Skin epidermis (tissue), 12 donors: ENCODE measurements at regions not wholly inside any gene's neighbourhood (a gene's known extent, or its start where the extent isn't known, plus 50 kb on each side); places are given as distances from the start of the nearest gene placed in this dataset.

ENCODE experiments used
- H3K27ac ChIP-seq, 21 experiments: fragments of 200-600 bp; sonication (generic) in 11 of 21; one replicate each; pipeline ENCODE4 v1.5.0; 2020; ENCODE audit warnings: mild to moderate bottlenecking in 3 of 21, inconsistent platforms in 2 of 21, moderate library complexity in 2 of 21
- H3K4me3 ChIP-seq, 7 experiments: fragments of 200-600 bp; sonication (generic) in 2 of 7; one replicate each; pipeline ENCODE4 v1.5.0; 2020; ENCODE audit warnings: inconsistent platforms in 2 of 7, mild to moderate bottlenecking in 2 of 7, moderate library complexity in 1 of 7

DNA sequence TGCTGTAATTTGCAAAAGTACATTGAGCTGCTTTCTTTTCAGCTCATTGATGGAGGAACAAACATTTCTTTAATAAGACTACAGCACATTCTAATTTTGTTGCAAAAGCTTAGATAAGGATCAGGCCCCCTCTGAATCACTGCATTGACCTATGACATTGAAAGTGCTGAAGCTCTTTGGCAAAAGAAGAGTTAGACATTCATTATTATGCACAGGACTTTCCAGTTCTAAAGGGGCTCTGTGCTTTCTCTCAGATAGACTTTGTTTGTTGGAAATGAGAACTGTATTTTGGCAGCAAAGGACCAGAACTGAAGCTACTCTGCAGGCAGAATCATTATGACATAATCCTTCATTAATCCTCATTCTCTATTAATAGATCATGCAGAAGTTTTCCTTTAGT lies 252.9 kb upstream of the SOX2 start:
- no peak overlapping the region for H3K27ac ChIP-seq
- no peak overlapping the region for H3K4me3 ChIP-seq

DNA sequence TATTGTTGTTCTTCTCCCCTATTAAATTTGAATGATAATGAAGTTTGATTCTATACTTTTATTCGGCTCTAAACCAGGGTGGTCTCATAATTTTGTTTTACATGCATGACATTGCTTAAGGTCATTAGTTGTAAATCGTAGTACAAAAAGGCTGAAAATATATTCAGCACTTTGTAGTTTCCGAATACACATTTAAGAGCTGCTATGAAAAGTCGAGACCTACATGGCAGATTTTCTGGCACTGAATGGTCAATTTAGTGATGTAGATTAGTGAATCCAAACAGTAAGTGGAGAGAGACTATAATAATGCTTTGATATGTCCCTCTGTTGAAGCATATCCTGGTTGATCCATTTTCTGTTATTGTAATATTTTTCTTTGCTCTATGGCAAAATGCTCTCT lies 254.0 kb upstream of the SOX2 start:
- no peak overlapping the region for H3K4me3 ChIP-seq
- H3K27ac ChIP-seq: no peak overlapping the region

DNA sequence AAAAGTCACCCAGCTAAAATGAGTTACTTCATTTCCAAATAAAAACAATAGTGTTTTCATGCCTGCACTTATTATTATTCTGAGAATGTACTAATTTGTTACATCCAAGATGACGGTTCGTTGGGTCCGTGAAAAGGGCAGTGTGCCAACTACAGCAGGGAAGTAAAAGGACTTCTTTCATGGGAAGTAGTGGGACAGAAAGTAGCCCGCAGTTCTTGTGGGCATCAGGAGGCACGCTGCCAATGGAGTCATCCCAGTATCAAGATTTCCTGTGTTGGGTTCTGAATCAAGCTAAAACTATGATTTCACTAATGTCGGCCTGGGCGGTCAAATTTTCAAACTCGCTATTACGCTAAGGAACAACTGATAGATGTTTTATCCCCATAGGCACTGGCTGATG lies 254.5 kb upstream of the SOX2 start:
- H3K4me3 ChIP-seq: no peak overlapping the region
- H3K27ac ChIP-seq: no peak overlapping the region

DNA sequence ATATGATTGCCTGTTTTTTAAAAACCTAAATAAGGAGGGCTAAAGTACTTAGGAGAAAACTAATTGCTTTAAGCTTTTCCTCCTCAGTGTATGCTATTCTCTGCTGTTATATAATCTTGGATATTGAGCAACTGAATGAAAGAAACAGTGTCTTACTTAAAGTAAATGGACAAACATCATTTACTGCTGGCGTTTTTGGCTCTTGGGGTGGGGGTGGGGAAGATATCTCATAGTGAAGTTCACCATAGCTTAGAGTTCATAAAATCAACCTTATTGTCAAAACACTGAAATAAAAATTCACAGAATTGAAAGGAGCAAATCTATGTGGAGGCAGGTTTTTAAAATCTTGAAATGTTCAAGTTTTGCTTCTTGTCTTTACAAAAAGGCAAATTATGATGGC lies 256.4 kb upstream of the SOX2 start:
- no peak overlapping the region for H3K4me3 ChIP-seq

DNA sequence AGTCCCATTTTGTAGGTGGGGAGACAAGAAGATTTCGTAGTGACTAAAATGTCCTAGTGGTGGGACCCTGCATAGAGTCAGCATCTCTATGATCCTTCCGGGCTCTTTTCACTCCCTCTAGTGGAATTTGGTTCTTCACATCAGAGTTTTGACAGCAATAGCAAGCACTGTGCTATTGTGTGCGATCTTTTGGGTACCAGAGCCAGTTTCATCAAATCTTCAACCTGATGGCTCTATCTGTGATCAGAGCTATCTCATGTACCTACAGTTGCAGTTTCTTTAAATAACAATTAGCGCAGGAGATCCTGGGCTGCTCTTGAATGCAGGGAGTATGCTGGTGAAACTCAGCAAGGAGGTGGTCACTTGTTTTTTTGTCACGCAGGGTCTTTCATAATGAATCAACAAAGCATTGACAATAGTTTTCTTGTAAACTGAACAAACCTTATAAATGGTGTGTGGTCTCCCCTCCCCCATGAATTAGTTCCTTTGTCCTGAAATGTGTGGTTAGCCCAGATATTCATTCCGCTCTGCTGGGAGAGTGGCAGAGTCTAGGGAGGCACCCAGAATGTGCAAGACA lies 257.2 kb upstream of the SOX2 start:
- Histone ChIP-seq H3K27ac (no peak overlapping the region), H3K4me3 (no peak overlapping the region)

More for the DNA sequence above, 256.4 kb upstream of the SOX2 start:
- no peak overlapping the region for H3K27ac ChIP-seq

DNA sequence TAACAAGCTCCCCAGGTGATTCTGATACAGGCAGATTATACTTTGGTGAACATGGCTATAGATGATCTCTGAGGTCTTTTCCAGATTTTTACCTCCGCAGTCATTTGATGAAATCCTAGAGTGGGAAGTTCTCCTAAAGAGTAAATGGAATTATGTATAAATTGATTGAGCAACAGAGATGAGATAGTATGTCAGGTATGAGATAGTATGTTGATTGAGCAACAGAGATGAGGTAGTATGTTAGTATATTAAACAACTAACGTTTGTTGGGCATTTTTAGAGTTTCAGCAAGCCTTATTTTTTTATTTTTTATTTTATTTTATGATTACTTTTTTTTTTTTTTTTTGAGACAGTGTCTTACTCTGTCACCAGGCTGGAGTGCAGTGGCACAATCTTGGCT lies 265.0 kb upstream of the SOX2 start:
- no peak overlapping the region for H3K4me3 ChIP-seq

DNA sequence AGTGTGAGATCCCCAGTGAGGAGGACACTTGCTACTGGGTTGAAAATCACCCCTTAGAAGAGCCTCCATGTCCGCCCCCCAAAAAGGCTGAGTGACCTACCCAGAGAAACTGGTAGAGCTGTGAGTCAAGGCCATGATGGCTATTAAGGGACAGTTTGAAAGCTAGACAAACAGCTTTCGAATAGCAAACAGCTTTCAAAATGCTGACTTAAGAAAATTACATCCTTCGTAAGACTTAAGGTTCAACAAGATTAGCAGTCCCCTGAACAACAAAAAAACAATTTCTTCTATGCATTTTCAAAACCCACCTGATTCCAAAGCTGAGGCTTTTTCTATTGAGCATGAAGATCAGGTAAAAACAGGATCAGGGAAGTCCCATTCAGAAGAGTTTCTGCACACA lies 269.7 kb upstream of the SOX2 start:
- H3K4me3 ChIP-seq: no peak overlapping the region

More for the DNA sequence above, 265.0 kb upstream of the SOX2 start:
- no peak overlapping the region for H3K27ac ChIP-seq

DNA sequence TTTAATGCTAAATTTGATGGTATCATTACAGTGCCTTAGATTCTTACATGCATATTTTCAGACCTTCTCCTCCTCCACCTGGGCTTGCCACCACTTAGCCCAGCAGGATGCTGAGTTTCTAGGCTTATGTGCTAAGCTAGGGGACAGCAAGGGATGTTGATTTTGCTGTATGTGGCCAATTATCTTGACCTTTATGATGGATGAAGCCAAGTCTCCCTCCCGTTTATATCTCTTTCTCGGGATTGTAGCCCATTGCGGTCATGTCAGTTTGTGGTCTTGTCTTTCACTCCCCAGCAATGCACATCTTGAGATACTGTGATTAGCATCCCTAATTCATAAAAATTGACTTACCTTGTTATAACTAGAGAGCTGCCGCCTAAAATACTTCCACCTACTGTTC lies 278.7 kb upstream of the SOX2 start:
- no peak overlapping the region for H3K4me3 ChIP-seq

More for the DNA sequence above, 269.7 kb upstream of the SOX2 start:
- H3K27ac ChIP-seq: no peak overlapping the region

DNA sequence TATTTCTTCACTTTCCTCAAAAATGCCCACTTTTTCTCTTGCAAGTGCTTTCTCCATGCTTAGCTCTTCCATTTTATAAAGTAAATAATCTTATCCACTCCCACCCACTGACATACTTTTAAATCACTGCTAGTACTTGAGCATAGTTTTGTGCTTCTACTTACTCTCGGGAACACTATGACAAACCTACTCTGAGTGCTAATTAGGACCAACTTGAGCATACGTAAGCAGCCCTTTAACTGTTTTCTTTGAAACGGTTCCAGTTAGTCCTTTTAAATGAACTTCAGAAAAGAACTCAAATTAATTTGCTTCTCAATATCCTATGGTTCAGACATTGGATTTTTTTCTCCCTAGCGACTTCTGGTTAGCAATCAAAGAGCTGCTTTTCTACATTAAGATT lies 280.0 kb upstream of the SOX2 start:
- H3K4me3 ChIP-seq: no peak overlapping the region
- no peak overlapping the region for H3K27ac ChIP-seq

More for the DNA sequence above, 278.7 kb upstream of the SOX2 start:
- no peak overlapping the region for H3K27ac ChIP-seq

DNA sequence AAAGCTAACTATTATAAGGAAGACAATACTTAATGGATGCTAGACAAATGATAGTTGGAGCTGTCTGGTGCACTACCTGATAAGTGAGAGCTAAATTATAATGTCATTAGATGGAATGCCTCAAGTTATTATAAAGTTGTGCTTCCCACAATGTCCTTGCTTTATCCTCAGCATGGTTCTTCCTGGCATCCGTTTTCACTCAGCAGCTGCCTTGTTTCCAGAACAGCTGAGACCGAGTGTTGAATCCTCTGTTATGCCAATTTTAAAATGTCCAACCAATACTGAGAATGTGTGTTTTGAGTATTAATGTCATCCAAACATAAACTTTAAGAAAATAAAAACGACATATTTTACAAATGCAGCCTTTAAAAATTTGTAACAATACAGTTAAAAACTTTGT lies 286.7 kb upstream of the SOX2 start:
- Histone ChIP-seq H3K27ac (no peak overlapping the region), H3K4me3 (no peak overlapping the region)

DNA sequence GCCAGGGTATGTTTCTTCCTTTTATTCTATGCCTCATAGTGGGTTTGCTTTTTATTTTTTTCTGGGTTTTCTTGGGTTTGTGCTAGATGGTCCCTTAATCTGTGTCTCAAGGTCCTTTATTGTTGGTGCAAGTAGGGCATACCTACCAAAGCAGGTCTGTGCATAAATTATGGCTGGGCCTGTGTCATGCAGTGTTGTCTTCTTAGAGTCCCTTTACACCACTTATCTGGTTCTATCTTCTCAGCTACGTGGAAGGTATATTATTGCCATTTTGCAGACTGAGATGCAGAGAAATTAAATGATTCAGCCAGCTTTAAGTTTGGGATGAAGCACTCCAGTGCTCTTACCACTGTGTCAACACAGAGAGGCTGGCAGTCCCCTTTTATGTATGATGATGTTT lies 293.5 kb upstream of the SOX2 start:
- no peak overlapping the region for H3K4me3 ChIP-seq
- no peak overlapping the region for H3K27ac ChIP-seq

DNA sequence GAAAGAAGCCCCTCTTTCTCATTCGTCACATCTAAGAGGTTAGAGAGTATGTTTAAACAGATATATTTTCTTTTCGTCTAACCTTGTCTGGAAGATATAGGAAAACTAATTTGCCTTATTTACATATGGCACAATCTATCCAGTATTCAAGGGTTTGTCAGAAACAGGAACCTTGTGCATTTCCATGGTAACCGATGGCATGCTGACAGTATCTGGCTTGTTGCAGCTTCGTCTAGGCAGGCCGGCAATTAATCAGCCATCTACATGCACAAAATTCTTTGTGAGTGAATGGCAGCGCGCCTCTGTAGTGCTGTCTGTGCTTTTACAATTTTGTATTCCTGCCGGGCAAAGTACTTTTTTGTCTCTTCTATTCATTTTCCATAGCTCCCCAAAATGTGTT lies 294.0 kb upstream of the SOX2 start:
- Histone ChIP-seq H3K4me3 (no peak overlapping the region), H3K27ac (no peak overlapping the region)

DNA sequence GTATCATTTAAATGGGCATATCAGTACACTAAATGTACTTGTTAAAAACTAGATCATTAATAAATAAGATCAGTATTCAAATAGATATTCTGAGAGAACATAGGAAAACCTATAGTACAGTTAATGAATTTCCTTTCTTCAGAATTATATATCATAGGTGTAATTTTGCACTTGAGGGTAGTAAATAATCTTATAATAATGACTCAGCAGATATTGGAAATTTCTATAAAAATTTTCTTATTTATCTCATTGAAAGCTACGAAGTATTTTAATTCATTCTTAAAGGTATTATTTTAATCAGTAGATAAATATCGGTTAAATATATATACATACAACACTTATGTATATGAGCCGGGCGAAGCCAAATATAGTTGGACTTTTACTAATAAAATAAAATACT lies 300.9 kb upstream of the SOX2 start:
- no peak overlapping the region for H3K27ac ChIP-seq
- no peak overlapping the region for H3K4me3 ChIP-seq

DNA sequence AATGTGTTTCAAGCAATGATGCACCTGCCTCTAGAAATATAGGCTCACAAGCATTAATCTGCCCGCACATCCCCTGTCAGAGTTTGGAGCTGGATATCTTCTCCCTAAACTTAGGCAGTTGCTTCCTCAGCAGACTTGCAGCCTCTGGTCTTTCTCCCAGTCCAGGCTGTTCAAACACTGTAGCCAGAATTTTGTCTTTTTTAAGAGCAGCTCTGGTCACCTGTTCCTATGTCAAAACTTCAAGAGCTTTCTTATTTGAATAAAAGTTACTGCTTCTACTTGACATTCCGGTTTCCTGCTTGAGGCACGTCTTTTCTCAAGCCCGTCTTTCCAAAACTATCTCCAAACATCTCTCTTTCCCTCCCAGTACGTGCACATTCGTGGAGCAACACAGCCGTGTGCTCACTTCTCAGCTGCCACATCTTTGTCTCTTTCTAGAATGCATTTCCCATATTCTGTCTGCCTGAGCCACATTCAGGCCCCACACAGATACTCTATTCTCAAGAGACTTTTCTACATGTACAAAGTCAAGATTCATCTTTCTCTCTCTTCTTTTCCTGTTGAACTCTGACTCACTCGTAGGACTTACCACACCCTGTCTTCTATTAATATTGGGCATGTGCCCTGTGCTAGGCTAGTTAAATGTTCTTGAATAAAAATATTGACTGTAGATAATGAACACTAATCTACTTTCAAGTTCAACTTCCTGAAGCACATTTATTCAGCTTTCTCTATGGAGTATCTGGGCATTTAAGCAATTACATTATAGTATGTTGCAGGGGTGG lies 307.7 kb upstream of the SOX2 start:
- Histone ChIP-seq H3K4me3 (no peak overlapping the region), H3K27ac (no peak overlapping the region)

DNA sequence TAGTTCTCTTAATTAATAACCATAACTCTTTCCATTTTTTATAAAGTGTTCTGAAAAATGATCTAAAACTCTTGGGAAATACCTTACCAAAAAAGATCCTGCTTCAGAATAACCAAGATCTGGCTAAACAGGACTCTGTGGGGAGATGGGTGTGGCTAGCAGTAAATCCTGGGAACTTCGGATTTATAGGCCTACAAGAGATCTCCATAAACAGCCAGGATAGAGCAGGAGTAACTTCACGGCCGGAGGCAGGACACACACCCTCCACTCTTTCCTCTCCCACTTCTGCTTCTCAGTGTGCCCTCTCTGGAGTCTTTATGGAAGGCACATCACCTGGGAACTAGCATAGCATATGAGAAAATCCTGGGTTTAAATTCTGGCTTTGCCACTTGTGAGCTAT lies 309.4 kb upstream of the SOX2 start:
- H3K4me3 ChIP-seq: no peak overlapping the region
- no peak overlapping the region for H3K27ac ChIP-seq

DNA sequence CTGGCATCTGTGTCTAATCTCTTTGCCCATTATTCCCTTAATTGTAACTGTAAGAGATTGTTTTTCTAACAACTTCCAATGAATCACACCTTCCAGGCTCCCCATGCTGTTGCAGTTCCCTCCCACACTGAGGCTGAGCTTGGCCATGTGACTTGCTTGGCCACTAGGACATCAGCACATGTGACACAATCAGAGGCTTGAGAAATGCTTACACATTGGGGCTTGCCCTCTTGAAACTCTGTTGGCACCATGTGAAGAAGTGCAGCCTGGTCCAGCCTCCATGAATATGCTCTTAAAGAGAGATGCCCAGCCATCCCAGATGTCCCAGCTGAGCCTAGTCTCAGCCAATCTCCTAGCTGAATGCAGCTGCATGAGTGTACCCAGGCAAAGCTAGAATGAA lies 326.8 kb upstream of the SOX2 start:
- Histone ChIP-seq H3K27ac (no peak overlapping the region), H3K4me3 (no peak overlapping the region)

DNA sequence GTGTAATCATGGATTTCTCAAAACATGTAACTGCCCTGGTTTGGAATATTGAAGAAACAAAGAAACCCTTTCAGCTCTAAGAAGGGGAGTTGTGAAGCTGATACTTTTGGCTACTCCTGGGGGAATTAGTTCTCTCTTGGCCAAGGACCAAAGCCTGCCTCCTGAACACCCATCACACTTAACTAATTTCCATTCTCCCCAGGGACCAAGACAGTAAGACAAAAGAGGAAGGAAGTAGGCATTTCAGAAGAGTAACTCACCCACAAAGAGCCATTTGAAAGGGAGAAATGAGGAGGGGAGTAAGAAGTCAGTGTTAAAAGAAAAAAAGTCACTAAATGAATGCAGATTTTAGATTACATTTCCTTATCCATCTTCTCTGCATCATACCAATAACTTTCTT lies 328.0 kb upstream of the SOX2 start:
- no peak overlapping the region for H3K4me3 ChIP-seq
- H3K27ac ChIP-seq: no peak overlapping the region

DNA sequence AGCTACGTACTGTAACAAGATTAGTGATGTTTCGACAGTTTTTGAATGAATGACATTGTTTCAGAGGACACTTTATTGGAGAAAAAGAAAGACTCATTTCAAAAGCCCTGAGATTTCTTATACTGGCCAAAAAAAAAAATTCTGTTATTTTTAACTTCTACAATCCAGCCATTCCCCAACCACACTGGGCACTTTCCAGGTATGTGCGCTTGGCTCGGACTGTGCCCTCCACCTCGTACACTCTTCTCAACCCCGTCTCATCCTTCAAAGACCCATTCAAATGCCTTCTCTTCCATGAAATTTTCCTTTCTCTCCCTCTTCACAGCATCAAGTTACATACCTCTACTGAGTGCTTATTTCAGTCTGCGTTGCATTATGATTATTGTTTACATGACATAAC lies 328.5 kb upstream of the SOX2 start:
- Histone ChIP-seq H3K27ac (no peak overlapping the region), H3K4me3 (no peak overlapping the region)

DNA sequence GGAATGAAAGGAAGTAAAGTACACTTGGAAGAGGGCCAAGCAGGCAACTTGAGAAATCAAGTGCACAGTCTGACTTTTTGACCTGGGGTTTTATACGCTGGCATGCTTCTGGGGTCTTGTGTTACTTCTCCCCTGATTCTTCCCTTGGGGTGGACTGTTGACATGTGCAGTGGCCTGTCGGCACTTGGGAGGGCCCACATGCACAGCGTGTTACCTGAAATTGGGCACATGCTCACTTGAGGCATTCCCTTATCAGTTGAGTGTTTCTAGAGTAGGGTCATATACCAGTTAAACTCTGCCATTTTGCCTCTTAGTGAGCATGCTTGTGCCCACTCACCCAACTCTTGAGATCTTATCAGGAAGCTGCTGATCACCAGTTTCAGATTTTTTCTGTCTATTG lies 329.1 kb upstream of the SOX2 start:
- H3K27ac ChIP-seq: no peak overlapping the region

DNA sequence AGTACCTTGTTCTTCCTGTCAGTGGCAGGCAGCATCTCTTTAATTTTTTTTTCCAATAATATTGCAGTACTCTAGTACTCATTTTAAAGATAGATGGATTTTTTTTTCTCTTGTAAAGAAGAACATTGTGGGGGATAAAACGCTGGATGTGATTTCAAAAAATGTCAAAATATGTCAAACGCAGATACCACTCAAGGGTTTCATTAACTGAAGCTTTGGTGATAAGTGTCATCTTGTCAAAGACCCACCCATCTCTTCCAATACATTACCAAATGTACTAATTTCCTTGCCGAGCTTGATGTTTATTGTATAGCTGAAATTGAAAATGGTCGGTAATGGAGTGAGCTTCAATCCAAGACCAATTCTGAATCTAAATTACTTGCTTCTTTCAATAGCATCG lies 332.4 kb upstream of the SOX2 start:
- H3K27ac ChIP-seq: no peak overlapping the region
- no peak overlapping the region for H3K4me3 ChIP-seq

More for the DNA sequence above, 329.1 kb upstream of the SOX2 start:
- no peak overlapping the region for H3K4me3 ChIP-seq

DNA sequence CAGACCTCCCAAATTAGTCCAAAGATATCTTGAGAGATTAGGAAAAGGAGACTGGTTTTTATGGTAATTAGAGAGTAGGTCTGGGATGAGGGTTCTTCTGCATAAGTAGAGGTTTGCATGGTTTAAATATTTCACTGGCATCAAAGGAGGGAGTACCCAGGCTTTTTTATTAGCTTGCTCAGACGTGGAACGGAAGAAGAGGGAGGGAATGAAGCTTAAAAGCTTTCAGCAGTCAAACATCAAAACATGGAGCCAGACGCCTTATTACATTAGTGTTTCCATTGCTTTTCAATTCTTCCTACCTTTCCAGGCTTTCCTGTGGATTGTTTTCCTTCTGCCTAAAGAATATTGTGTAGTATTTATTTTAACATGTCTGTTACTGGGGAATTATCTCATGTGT lies 342.1 kb upstream of the SOX2 start:
- Histone ChIP-seq H3K27ac (no peak overlapping the region), H3K4me3 (no peak overlapping the region)

DNA sequence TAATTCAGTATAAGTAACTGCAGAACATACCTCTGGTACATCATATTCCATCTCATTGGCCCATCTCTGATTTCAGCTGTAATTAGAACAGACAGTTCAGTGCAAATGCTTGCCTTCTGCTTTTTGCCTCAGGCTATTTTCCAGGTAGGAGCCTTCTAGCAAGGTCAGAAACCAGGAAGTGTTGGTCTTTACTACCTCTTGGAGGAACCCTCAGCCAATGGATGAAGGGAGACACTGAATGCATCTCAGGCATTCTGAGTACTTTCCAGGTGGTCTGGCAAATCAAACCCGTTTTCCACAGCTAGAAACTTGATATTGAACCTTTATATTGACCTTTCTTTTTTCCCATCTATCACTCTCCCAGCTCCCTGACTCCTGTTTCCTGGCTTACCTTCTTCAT lies 348.5 kb upstream of the SOX2 start:
- Histone ChIP-seq H3K4me3 (no peak overlapping the region), H3K27ac (no peak overlapping the region)
